DND-41 (cell line): ENCODE measurements at regions not wholly inside any gene's neighbourhood (a gene's known extent, or its start where the extent isn't known, plus 50 kb on each side); places are given as distances from the start of the nearest gene placed in this dataset.

Source experiments
- ATAC-seq: fragments of 200-7000 bp; cut with Tn5 transposase; 3 replicates; pipeline ENCODE4 v1.9.1; 2021; ENCODE audit warnings: low read depth; ENCODE audit not compliant: insufficient read depth
- DNase-seq: peaks from one replicate; pipeline ENCODE4 v3.0.0-alpha.2; 2020
- H2AFZ ChIP-seq: 2 replicates; pipeline ENCODE4 v1.6.0; 2012; ENCODE audit warnings: low read depth, low read length
- H3K27ac ChIP-seq: 2 replicates; pipeline ENCODE4 v1.5.1; 2012; ENCODE audit warnings: low read length, inconsistent platforms
- H3K27me3 ChIP-seq: fragments of 200-600 bp; sonication (generic); 2 replicates; pipeline ENCODE4 v1.6.0; 2012; ENCODE audit warnings: low read length, mild to moderate bottlenecking, inconsistent platforms; ENCODE audit not compliant: insufficient read depth, poor library complexity
- H3K36me3 ChIP-seq: 2 replicates; pipeline ENCODE4 v1.5.1; 2012; ENCODE audit warnings: low read length, inconsistent platforms; ENCODE audit not compliant: insufficient read depth
- H3K4me1 ChIP-seq: 2 replicates; pipeline ENCODE4 v1.5.1; 2012; ENCODE audit warnings: mild to moderate bottlenecking, low read length; ENCODE audit not compliant: insufficient read depth
- H3K4me2 ChIP-seq: 2 replicates; pipeline ENCODE4 v1.6.0; 2012; ENCODE audit warnings: mild to moderate bottlenecking, moderate library complexity, low read length, inconsistent platforms; ENCODE audit not compliant: insufficient read depth
- H3K4me3 ChIP-seq, 2 experiments: fragments of 200-600 bp in 1 of 2; shearing (Covaris generic) in 1 of 2; 2 replicates each; pipeline ENCODE4 v1.5.1; 2012 to 2016; ENCODE audit warnings: inconsistent platforms in 2 of 2, low read length in 2 of 2, mild to moderate bottlenecking in 2 of 2, low read depth in 1 of 2, moderate library complexity in 1 of 2
- H3K79me2 ChIP-seq: 2 replicates; pipeline ENCODE4 v1.6.0; 2012; ENCODE audit warnings: low read length, inconsistent platforms; ENCODE audit not compliant: insufficient read depth
- H3K9ac ChIP-seq: 2 replicates; pipeline ENCODE4 v1.6.0; 2012; ENCODE audit warnings: low read depth, mild to moderate bottlenecking, inconsistent platforms, low read length, moderate library complexity
- H3K9me3 ChIP-seq: 2 replicates; pipeline ENCODE4 v1.5.1; 2012; ENCODE audit warnings: low read length, moderate library complexity, mild to moderate bottlenecking, inconsistent platforms; ENCODE audit not compliant: insufficient read depth, severe bottlenecking
- H4K20me1 ChIP-seq: 2 replicates; pipeline ENCODE4 v1.6.0; 2012; ENCODE audit warnings: low read length; ENCODE audit not compliant: insufficient read depth
- EZH2 ChIP-seq: IDR thresholded peaks from 3 replicates; pipeline ENCODE4 v1.6.1; 2012; ENCODE audit warnings: borderline replicate concordance, low read depth, mild to moderate bottlenecking, moderate library complexity, low read length, inconsistent platforms; ENCODE audit not compliant: severe bottlenecking
- TF ChIP-seq, protein P1 (sequence below): IDR thresholded peaks from 2 replicates; pipeline ENCODE4 v1.5.1; 2012; ENCODE audit warnings: borderline replicate concordance, low read length, moderate library complexity, mild to moderate bottlenecking; ENCODE audit not compliant: poor library complexity, severe bottlenecking; ENCODE audit errors: extremely low read depth

GRCh38 chr12:92547906-92548305 lies 154.9 kb upstream of the PLEKHG7 start:
- ATAC-seq (no peak), DNase-seq (no peak)
- TF ChIP-seq EZH2 = no peak
- TF ChIP-seq, protein P1, sequence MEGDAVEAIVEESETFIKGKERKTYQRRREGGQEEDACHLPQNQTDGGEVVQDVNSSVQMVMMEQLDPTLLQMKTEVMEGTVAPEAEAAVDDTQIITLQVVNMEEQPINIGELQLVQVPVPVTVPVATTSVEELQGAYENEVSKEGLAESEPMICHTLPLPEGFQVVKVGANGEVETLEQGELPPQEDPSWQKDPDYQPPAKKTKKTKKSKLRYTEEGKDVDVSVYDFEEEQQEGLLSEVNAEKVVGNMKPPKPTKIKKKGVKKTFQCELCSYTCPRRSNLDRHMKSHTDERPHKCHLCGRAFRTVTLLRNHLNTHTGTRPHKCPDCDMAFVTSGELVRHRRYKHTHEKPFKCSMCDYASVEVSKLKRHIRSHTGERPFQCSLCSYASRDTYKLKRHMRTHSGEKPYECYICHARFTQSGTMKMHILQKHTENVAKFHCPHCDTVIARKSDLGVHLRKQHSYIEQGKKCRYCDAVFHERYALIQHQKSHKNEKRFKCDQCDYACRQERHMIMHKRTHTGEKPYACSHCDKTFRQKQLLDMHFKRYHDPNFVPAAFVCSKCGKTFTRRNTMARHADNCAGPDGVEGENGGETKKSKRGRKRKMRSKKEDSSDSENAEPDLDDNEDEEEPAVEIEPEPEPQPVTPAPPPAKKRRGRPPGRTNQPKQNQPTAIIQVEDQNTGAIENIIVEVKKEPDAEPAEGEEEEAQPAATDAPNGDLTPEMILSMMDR = no peak
- no peaks in the 10 kb centered on the region for H3K36me3 ChIP-seq
- H3K4me2 ChIP-seq = no peak overlapping the region
- peaks cover 7% of the 10 kb centered on the region for H3K4me1 ChIP-seq
- no peaks in the 10 kb centered on the region for H3K9me3 ChIP-seq
- H3K9ac ChIP-seq = no peak overlapping the region
- H2AFZ ChIP-seq = 0 out of 2 replicates have a peak overlapping the region, but pooled peaks have one; percentile 15
- no peaks in the 10 kb centered on the region for H3K79me2 ChIP-seq
- H4K20me1 ChIP-seq = no peaks in the 10 kb centered on the region
- no peak overlapping the region for H3K4me3 ChIP-seq
- H3K27me3 ChIP-seq = no peaks in the 10 kb centered on the region
- H3K27ac ChIP-seq = no peak overlapping the region

DNA sequence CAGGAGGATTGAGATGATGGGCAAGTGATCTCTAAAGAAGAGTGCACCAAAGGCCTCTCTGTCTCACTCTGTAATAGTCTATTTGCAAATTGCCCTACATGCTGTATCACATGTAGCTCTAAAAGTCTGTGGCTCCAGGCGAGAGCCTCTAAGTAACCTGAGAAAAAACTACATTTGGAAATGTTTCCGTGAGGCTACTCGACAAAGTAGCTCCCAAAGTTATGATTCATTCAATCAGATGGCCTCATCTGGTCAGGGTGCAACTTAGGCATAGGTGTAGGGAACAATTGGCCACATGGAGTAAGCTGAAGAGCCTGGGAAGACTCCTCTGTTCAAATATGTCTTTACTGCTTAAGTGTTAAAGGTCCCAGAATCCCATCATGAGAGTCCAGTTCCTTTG lies 155.4 kb upstream of the PLEKHG7 start:
- H3K27me3 ChIP-seq = no peaks in the 10 kb centered on the region
- no peak for TF ChIP-seq EZH2
- TF ChIP-seq, protein P1 = no peak
- H3K4me2 ChIP-seq = no peak overlapping the region
- H3K9ac ChIP-seq = no peak overlapping the region
- no peaks in the 10 kb centered on the region for H3K9me3 ChIP-seq
- no peaks in the 10 kb centered on the region for H3K36me3 ChIP-seq
- H2AFZ ChIP-seq = no peak overlapping the region
- ATAC-seq (no peak), DNase-seq (no peak)
- H4K20me1 ChIP-seq = no peaks in the 10 kb centered on the region
- H3K4me3 ChIP-seq = no peak overlapping the region
- H3K4me1 ChIP-seq = peaks cover 7% of the 10 kb centered on the region
- no peak overlapping the region for H3K27ac ChIP-seq
- no peaks in the 10 kb centered on the region for H3K79me2 ChIP-seq

DNA sequence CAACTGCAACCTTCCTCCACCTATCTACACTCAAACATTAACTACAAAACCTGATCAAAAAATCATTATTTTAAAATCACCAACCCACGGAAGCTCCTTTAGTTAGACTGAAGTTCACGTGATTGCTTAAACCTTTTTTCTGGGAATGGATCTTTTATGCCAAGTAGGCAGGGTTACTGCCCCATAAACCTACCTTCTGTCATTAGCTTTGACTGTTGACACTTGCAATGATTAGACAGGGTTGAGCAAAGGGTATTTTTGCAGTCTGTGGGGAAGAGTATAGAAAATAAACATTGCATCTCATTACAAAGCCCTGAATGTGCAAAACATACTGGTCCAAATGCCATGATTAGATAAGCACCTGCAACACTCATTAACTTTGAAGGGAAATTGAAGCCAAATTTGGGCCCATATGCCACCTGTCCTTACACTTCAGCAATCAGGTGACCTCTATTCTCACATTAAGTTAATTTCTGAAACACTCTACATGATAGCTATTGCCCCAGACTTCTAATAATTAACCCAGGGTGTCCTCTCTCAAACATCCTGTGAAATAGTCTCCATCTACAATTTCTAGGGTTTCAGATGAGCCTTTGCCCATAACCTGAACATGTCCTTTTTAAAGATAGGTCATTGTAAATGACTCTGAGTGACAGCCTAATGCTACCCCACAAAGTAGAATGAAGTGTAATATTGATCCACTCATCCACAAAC lies 156.0 kb upstream of the PLEKHG7 start:
- Histone ChIP-seq H3K4me1 (peaks cover 7% of the 10 kb centered on the region), H3K27me3 (no peaks in the 10 kb centered on the region), H4K20me1 (no peaks in the 10 kb centered on the region), H3K36me3 (no peaks in the 10 kb centered on the region), H3K9ac (no peak overlapping the region), H3K79me2 (no peaks in the 10 kb centered on the region), H3K4me3 (no peak overlapping the region), H3K9me3 (no peaks in the 10 kb centered on the region), H2AFZ (no peak overlapping the region), H3K4me2 (no peak overlapping the region), H3K27ac (no peak overlapping the region)
- ATAC-seq (no peak), DNase-seq (no peak)
- TF ChIP-seq, protein P1 = no peak
- TF ChIP-seq EZH2 = no peak
